T-helper 17 cell (primary cell): ENCODE measurements at regions not wholly inside any gene's neighbourhood (a gene's known extent, or its start where the extent isn't known, plus 50 kb on each side); places are given as distances from the start of the nearest gene placed in this dataset.

Experiments
- ATAC-seq: fragments of 150-1000 bp; cut with Tn5 transposase; 2 replicates; pipeline ENCODE4 v1.10.0; 2021; ENCODE audit warnings: mild to moderate bottlenecking, moderate library complexity
- DNase-seq, 3 donors: peaks; one replicate each; pipeline versions ENCODE4 v3.0.0 to v3.0.0-alpha.2; 2020 to 2021
- H3K9me3 ChIP-seq: one replicate; pipeline ENCODE4 v1.7.0; 2013; ENCODE audit warnings: low read length, mild to moderate bottlenecking; ENCODE audit not compliant: control insufficient read depth, poor library complexity, severe bottlenecking
- H3K27ac Mint-ChIP-seq: one replicate; pipeline ENCODE4 v1.8.0; 2022; ENCODE audit warnings: mild to moderate bottlenecking, moderate library complexity, mixed read lengths
- H3K27me3 Mint-ChIP-seq: one replicate; pipeline ENCODE4 v1.8.0; 2022; ENCODE audit warnings: mixed read lengths
- H3K36me3 Mint-ChIP-seq: one replicate; pipeline ENCODE4 v1.8.0; 2022; ENCODE audit warnings: low read depth, mixed read lengths
- H3K4me1 Mint-ChIP-seq: one replicate; pipeline ENCODE4 v1.8.0; 2022; ENCODE audit warnings: mild to moderate bottlenecking, mixed read lengths
- H3K4me3 Mint-ChIP-seq: one replicate; pipeline ENCODE4 v1.8.0; 2022; ENCODE audit warnings: mild to moderate bottlenecking, moderate library complexity, mixed read lengths

DNA sequence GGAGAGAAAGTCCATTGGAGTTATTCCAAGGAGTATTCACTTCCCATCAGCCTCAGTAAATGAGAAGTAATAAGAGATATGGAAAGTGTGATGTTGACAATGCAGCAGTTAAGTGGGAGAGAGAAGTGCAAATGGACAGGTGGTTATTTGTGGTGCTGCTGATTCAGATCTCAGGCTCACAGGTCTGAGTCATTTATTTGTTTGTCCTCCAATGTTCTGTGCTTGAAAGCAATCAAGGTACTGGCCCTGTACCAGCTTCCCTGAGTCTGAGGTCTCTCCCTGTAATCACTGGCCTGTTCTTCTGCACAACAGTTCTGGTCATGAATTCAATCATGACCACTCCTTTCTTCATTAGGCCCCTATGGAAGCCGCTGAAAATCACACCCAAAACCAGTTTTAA, 827.7 kb downstream of the MAFB start:
- H3K36me3 Mint-ChIP-seq = no peaks in the 10 kb centered on the region
- H3K9me3 ChIP-seq = no peaks in the 10 kb centered on the region
- no peak overlapping the region for H3K4me3 Mint-ChIP-seq
- H3K4me1 Mint-ChIP-seq = no peaks in the 10 kb centered on the region
- no peaks in the 10 kb centered on the region for H3K27me3 Mint-ChIP-seq
- no peak overlapping the region for H3K27ac Mint-ChIP-seq
- DNase-seq (no peak), ATAC-seq (no peak)

DNA sequence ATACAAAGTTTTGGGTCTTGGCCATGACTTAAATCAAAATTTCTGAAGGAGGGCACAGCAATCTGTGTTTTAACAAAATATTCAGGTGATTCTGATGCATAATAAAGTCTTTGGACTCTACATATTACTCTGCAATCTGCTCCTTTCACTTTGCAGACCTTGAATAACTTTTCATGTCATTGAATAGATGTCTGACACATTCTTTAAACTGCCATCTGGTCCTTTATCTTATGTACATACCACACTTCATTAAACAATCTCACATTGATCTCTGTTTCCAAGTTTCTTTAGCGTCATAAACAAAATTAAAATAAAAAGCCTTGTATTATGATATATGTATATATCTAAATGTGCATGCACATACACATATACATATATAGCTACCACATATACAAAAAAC, 831.2 kb downstream of the MAFB start:
- Mint-ChIP-seq H3K27me3 (no peaks in the 10 kb centered on the region), H3K4me1 (no peaks in the 10 kb centered on the region), H3K36me3 (no peaks in the 10 kb centered on the region), H3K4me3 (no peak overlapping the region), H3K27ac (no peak overlapping the region)
- ATAC-seq = no peak
- no peak for DNase-seq
- no peaks in the 10 kb centered on the region for H3K9me3 ChIP-seq

DNA sequence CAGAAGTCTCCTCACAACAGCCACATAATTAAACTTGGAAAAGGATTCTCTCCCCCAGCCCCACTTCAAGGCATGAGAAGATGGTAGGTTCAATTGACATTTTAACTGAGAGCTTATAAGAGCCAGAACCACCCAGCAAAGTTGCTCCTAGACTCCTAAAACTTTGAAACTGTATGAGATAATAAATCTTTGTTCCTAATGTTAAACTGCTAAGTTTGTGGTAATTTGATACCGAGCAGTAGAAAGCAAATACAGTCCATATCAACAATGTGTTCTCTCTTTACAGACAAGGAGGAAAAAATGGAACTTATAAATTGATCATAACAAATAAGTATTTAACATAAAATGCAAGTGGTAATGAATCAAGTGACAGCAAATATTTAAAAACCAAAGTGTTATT, 831.8 kb downstream of the MAFB start:
- Mint-ChIP-seq H3K36me3 (no peaks in the 10 kb centered on the region), H3K27me3 (no peaks in the 10 kb centered on the region), H3K4me1 (no peaks in the 10 kb centered on the region), H3K4me3 (no peak overlapping the region), H3K27ac (no peak overlapping the region)
- ATAC-seq (no peak), DNase-seq (no peak)
- no peaks in the 10 kb centered on the region for H3K9me3 ChIP-seq

DNA sequence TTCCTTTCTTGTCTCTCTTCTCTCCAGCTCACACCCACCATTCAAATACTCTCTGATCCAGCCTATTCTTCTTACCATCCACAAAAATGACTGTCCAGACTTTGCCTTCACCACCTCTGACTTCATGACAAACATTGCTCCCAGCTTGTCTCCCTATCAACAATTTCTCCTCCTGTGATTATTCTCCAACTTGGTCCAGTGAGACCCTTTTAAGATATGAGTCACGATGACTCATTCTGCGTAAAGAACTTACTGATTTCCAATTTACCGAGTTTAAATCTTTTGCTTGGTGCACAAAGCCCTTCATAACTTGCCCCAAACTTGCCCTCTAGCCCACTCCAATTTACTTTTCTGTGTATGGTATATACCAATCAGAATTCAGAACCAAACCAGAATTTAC, 833.2 kb downstream of the MAFB start:
- ATAC-seq = no peak
- Mint-ChIP-seq H3K36me3 (no peaks in the 10 kb centered on the region), H3K27ac (no peak overlapping the region), H3K4me1 (no peaks in the 10 kb centered on the region), H3K27me3 (no peaks in the 10 kb centered on the region), H3K4me3 (no peak overlapping the region)
- no peak for DNase-seq
- H3K9me3 ChIP-seq = no peaks in the 10 kb centered on the region

DNA sequence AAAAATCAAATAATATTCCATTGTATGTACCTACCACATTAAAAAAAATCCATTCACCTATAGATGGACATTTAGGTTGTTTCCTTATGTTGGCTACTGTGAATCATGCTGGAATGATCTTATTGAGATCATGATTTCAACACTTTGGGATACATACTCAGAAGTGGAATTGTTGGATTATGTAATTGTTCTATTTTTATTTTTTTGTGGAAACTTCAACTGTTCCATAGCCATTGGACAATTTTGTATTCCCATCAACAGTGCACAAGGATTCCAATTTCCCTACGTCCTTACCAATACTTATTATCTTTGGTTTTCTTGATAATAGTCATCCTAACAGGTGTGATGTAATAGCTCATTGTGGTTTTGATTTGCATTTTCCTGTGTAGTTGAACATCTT, 834.0 kb downstream of the MAFB start:
- Mint-ChIP-seq H3K4me1 (no peaks in the 10 kb centered on the region), H3K27me3 (no peaks in the 10 kb centered on the region), H3K36me3 (no peaks in the 10 kb centered on the region), H3K27ac (no peak overlapping the region), H3K4me3 (no peak overlapping the region)
- no peak for ATAC-seq
- no peaks in the 10 kb centered on the region for H3K9me3 ChIP-seq
- DNase-seq = no peak

DNA sequence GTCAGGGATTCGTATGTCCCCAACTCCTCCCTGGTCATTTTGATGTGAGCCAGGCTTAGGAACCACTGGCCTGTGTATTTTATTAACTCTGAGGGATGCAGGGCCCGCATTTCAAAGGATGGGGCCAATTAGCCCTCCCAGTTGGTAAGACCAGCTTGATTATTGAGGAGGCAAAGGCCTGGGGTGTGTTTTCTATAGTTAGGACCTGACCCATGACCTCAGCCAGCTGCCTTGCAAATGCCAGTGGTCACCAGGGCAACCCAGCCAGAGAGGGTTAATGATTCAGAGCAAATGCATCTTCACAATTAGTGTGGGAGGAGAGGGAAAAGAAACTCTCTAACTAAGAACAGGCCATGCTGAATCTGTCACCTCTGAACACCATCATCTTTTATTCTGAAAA, 835.4 kb downstream of the MAFB start:
- no peaks in the 10 kb centered on the region for H3K4me1 Mint-ChIP-seq
- DNase-seq = no peak
- no peak overlapping the region for H3K27ac Mint-ChIP-seq
- H3K9me3 ChIP-seq = no peaks in the 10 kb centered on the region
- no peak overlapping the region for H3K4me3 Mint-ChIP-seq
- H3K27me3 Mint-ChIP-seq = no peaks in the 10 kb centered on the region
- ATAC-seq = no peak
- H3K36me3 Mint-ChIP-seq = no peaks in the 10 kb centered on the region

DNA sequence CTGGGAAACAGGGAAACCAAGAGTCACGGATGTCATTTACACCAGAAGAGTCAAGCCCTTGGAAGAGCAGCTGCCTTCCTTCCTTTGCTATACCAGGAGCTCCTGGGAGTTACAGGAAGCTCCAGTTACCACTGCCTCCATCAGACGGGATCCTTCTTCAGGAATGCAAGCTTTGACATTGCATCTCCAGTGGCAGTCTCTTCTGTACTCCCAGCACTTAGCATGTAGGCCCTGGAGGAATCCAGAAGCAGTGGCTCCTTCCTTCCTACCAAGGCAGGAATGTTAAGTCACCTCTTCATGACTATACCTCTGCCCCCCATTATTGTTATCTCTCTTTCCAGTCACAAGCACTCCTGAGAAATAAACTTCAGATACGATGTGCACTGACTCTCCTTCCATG, 836.0 kb downstream of the MAFB start:
- Mint-ChIP-seq H3K4me3 (no peak overlapping the region), H3K36me3 (no peaks in the 10 kb centered on the region), H3K27ac (no peak overlapping the region), H3K27me3 (no peaks in the 10 kb centered on the region), H3K4me1 (no peaks in the 10 kb centered on the region)
- H3K9me3 ChIP-seq = no peaks in the 10 kb centered on the region
- ATAC-seq (no peak), DNase-seq (no peak)

DNA sequence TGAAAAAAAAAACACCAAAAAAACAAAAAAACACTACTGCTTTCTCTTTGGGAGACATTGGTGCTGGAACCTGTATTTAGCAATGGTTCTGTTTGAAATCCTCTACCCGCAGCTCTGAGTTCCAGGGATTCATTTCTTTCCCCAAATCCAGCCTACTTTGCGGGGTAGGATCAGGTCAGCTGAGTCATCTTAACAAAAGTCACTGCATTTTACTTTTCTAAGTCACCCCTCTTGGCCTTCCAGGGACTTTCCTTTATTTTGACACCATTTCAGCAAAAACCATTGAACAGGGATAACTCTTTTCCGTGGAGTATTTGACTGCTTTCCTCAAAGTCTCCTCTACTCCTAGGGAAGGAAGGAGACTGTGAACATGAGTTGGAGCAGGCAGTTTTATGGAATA, 837.6 kb downstream of the MAFB start:
- Mint-ChIP-seq H3K4me3 (no peak overlapping the region), H3K27me3 (no peaks in the 10 kb centered on the region), H3K36me3 (no peaks in the 10 kb centered on the region), H3K4me1 (no peaks in the 10 kb centered on the region), H3K27ac (no peak overlapping the region)
- DNase-seq (no peak), ATAC-seq (no peak)
- no peaks in the 10 kb centered on the region for H3K9me3 ChIP-seq

DNA sequence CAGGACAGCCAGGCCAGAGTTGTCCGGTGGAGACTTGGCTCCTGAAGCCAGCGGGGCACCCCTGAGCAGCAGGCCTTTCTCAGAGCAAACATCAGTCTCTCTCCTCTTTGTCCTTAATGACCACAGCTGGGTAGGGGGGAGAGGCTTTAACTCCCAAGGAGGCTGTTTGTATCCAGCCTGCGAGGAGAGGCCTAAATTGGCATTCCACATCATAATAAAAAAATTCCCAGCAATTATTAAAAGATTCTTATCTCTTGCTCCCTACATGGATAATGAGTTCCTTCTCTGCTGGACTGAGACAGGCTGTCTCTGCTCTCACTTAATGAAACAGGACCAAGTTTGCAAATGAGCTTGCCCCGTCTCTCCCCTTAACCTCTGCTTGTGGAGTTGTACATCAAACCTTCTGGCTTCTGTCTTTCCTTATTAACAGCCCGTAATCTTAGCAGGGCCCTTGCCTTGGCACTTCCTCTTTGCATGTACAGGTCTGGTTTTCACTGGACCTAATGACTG, 838.2 kb downstream of the MAFB start:
- H3K4me1 Mint-ChIP-seq = no peaks in the 10 kb centered on the region
- no peaks in the 10 kb centered on the region for H3K27me3 Mint-ChIP-seq
- no peak overlapping the region for H3K27ac Mint-ChIP-seq
- H3K4me3 Mint-ChIP-seq = no peak overlapping the region
- no peaks in the 10 kb centered on the region for H3K36me3 Mint-ChIP-seq
- ATAC-seq (no peak), DNase-seq (no peak)
- H3K9me3 ChIP-seq = no peaks in the 10 kb centered on the region

DNA sequence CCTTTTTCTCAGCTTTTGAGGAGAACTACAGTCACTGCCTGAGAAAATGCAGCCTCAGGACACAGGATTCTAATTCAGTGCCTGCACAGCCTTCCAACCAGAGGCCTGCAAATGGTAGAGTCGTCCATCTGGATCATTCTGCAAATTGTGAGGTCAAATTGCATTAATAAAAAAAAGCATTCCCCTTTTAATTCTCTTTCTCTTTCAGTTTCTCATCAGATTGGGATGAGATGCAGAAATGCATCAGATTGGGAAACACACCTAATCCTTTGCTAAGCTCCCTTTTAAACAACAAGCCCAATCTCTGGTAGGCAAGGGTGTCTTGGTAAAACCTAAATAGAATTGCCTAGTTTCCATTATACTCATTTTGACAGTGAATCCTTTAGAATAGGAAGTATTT, 838.8 kb downstream of the MAFB start:
- H3K9me3 ChIP-seq = no peaks in the 10 kb centered on the region
- no peak for DNase-seq
- Mint-ChIP-seq H3K36me3 (no peaks in the 10 kb centered on the region), H3K27ac (no peak overlapping the region), H3K27me3 (no peaks in the 10 kb centered on the region), H3K4me1 (no peaks in the 10 kb centered on the region), H3K4me3 (no peak overlapping the region)
- no peak for ATAC-seq

DNA sequence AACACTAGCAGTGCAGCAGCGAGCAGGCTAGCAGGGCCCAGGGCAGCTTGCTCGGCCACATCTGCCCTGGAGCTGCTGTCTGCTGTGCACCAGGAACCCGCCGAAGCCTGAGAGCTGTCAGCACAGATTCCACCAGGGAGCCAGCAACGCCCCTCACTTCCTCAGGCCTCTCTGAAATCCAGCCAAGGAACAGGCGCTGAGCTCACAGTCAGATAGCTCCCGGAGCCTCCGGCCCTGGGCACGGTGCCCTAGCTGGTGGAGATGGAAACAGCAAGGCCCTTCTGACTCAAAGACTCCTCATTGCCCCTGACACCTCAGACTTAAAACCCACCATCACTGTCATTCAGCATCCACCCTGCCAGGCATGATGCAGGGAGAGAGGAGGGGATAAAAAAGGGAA, 839.4 kb downstream of the MAFB start:
- ATAC-seq = no peak
- no peak for DNase-seq
- no peak overlapping the region for H3K4me3 Mint-ChIP-seq
- H3K27ac Mint-ChIP-seq = no peak overlapping the region
- no peaks in the 10 kb centered on the region for H3K27me3 Mint-ChIP-seq
- H3K4me1 Mint-ChIP-seq = no peaks in the 10 kb centered on the region
- H3K36me3 Mint-ChIP-seq = no peaks in the 10 kb centered on the region
- H3K9me3 ChIP-seq = no peaks in the 10 kb centered on the region

DNA sequence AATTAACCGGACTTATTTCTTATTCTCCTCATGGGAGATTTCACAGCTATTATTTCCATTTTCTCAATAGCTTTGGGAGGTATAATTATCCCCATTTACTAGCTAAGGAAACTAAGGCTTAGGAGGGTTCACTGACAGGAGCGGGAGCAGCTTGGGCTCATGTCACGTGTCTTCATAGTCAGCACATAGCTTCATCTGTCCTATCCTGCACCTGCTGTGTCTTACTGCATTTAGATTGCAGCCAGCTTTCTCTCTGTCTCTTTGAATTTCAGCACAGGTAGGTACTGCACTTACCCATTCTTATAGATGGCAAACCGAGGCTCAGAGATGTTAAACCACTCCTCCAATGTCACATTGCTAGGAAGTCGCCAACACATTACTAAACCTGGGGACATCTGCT, 839.9 kb downstream of the MAFB start:
- no peaks in the 10 kb centered on the region for H3K27me3 Mint-ChIP-seq
- H3K36me3 Mint-ChIP-seq = no peaks in the 10 kb centered on the region
- no peaks in the 10 kb centered on the region for H3K4me1 Mint-ChIP-seq
- no peak overlapping the region for H3K4me3 Mint-ChIP-seq
- ATAC-seq (no peak), DNase-seq (no peak)
- no peak overlapping the region for H3K27ac Mint-ChIP-seq
- peaks cover 3% of the 10 kb centered on the region for H3K9me3 ChIP-seq

DNA sequence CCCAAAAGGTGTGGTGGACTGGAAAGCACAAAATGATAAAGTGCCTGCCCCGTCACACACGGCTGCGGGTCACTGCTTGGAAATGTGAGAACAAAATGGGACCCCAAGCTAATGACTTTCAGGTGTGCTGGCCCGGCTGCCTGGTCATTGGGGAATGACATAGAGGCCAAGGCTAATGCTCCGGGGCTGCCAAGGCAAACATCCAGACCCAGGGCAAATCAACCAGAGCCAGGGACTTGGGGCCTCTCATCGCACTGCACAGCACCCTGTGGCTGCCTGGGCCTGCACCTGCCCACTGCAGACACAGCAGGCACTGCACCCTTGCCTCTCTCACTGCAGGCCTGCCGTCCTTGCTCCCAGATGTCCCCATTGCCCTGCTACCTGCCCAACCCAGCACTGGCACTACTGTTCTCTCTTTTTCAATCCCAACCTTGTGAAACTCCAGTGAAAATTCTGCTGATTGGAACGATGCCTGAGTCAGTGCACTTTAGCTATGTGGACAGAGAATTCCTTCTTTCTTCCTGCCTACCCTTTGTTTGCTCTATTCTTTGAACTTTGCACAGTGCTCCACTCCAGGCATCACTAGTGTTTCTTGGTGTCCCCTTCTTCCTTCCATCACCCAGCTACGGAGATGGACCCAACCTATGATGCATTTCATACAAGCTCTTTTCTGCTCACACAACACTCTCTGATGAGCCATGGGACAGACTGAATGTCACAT, 849.5 kb downstream of the MAFB start:
- H3K4me3 Mint-ChIP-seq = no peak overlapping the region
- H3K27me3 Mint-ChIP-seq = no peaks in the 10 kb centered on the region
- no peaks in the 10 kb centered on the region for H3K36me3 Mint-ChIP-seq
- peaks cover 3% of the 10 kb centered on the region for H3K9me3 ChIP-seq
- no peak overlapping the region for H3K27ac Mint-ChIP-seq
- H3K4me1 Mint-ChIP-seq = no peaks in the 10 kb centered on the region
- DNase-seq = no peak
- ATAC-seq = no peak

DNA sequence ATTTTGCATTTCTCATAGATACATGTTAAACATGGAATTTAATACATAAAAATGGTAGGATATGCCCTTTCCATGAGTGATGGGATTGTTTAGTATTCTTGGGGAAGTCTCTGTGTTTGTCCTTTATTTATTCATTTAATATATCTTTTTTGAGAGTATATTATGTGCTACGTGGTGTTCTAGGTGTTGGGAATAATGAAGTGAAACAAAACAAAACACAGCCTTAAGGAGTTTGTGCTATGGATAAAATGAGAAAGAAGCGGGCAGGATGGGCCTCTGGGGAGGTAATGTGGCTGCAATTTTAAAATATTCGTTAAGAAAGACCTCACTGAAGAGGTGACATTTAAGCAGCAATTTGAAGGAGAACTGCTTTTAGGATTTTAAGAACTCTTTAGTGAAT, 851.5 kb downstream of the MAFB start:
- H3K9me3 ChIP-seq = no peaks in the 10 kb centered on the region
- ATAC-seq = no peak
- Mint-ChIP-seq H3K27me3 (no peaks in the 10 kb centered on the region), H3K4me1 (no peaks in the 10 kb centered on the region), H3K4me3 (no peak overlapping the region), H3K36me3 (no peaks in the 10 kb centered on the region), H3K27ac (no peak overlapping the region)
- no peak for DNase-seq
